ENCODE measurements at regions not wholly inside any gene's neighbourhood (a gene's known extent, or its start where the extent isn't known, plus 50 kb on each side); places are given as distances from the start of the nearest gene placed in this dataset.

DNA sequence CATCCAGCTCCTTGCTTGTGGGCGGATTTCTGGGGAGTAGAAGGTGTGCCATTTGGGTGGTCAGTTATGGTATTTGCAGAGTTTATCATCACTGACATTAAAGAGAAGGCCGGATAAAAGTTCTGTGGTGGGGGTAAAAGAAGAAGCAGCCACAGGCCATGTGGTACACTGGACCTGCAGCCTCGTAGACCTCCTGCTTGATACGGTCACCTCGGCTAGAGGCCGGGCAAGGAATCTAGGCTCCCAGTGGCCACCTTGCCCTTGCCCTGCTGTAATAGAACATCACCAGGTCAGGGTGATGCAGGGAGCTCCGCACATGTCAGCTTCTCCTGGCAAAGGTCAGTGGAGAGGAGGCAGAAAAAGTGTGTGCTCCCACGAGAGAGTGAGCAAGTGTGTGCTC, 376.1 kb upstream of the IRX4 start:
- no peak for DNase-seq

DNA sequence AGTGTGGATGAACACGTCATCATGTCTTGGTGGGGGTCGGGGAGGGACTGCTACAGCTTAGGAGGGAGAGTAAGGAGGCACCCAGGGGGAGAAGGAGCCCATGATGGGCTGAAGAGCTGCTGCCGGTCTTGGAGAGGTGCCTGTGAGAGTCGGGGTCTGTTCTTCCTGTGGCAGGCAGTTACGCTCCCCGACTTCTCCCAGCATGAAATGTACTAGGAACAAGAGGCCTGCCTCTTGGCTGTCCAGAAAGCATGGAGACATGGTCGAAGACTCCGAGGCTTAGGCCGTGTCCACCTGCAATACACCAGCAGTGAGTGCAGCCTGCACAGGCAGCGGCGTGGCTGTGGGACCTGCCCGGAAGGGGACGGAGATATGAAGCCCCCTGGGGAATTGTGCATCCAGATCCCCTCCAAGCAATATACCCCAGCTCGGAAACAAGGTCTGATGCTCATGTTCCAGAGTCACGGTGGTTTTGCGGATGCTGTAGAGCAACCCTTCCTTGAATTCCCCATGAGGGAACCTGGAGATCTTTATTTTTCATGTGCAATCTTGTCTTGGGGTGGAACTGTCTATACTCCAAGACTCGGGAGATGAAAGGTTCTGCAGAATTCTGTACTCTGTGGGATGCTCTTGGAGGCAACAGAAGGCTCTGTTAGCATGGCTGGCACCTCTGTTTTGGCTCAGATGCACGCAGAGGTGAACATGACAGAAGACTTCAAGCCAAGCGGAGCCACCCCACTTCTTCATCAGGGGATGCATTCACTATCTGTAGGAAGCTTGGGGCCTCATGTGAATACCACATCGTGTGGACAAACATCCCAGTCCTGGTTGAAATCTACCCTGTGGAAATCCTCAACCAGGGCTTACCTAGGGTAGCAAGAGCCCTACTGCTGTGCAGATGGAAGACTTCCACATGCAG, 374.9 kb upstream of the IRX4 start:
- no peak for DNase-seq

DNA sequence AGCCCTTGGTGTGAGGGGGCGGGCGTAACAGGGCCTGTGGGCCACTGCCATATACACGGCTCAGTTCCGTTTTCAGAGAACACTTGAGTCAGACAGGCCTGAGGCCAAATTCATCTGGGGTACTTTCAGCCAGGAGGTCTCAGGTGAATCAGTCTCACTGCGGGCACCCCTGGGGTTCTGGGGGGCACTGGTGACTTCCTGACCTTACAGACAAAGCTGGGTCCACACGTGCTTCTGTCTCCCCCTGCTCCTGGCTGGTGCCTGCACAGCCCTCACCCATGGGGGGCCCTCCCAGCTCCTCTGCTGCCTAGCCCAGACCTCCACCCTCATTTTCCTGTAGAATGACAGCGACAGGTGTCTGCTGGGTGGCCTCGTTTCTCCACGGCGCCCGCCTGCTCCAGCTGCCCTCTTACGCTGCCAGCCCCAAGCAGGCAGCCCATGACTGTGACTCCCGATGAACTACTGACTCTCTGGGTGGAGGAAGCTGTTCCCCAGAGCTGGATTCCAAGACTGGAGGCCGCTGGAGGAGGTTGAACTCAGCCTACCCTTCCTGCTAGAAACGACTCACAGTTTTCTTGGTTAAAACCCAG, 374.1 kb upstream of the IRX4 start:
- no peak for DNase-seq

DNA sequence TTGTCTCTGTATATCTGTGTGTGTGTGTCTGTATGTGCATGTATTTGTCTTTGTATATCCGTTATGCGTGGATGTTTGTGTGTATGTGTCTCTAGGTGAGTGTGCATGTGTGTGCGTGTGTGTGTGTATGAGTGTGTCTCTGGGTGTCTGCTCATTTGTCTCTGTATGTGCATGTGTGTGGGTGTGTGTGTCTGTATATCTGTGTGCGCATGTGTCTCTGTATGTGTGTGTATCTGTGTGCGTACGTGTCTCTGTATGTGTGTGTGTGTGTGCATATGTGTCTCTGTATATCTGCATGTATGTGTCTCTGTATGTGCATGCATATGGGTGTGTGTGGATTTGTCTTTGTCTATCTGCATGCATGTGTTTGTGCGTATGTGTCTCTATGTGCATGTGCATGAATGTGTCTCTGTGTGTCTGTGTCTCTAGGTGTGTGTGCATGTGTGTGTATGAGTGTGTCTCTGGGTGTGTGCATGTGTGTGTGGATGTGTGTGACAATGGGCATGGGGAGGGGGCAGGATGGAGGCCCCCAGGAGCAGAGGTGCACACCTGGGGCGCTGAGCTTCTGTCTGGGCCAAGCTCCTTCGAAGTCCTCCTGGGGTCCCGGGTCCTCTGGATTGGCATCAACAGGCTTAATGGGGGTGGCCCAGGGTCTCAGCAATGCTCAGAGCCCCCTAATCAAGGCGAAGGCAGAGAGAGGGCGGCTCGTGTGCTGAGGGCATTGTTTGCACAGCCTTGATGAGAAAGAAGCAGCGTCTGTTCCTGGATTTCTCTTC, 373.4 kb upstream of the IRX4 start:
- DNase-seq, result no peak

DNA sequence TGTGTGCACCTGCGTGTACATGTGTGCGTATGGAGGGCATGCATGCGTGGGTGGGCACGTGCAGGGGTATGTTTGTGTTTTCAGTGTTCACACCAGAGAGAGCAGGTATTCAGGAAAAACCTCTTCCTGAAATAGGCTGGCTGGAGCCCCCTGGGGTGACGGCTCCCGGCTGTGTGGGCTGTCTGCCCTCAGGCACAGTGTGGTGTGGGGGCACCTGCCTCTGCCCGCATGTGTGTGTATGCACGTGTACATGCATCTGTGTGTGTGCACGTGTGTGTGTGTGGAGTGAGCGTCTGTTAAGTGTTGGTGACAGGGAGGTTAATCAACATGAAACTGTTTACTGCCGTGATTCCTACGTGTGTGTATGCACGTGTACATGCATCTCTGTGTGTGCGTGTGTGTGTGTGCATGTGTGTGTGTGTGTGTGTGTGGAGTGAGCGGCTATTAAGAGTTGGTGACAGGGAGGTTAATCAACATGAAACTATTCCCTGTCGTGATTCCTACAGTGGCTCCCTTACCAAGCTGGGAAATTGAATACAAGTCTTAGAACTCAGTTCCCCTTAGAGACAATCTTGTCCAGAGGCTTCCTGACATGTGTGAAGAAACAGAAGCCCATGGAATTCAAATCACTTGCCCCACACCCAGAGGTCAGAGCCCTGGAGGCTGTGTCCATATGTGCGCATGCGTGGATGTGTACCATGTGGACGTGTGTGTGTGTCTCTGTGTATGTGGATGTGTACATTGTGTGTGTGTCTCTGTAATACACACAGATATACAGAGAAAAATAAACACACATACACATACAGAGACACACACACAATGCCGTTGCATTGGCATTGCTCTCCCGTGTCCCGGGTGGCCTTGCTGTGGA, 372.4 kb upstream of the IRX4 start:
- DNase-seq, result no peak

DNA sequence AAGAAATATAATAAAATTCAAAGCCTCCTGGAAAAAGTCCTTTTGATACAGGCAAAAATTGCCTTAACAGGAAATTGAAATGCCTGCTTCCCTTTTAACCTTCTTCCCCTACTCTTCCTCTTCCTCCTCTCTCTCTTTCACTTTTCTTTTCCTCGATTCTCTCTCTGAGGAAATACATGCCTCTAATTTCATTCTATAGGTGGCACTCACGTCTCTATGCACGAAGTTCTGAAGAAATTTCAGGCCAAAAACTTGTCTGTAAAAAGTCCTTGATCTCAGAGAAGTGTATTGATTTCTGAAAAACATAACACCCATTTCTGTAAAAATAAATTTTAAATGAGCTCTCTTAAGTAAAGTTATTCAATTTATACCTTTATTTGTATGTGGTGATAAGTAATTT, 371.7 kb upstream of the IRX4 start:
- no peak for DNase-seq

DNA sequence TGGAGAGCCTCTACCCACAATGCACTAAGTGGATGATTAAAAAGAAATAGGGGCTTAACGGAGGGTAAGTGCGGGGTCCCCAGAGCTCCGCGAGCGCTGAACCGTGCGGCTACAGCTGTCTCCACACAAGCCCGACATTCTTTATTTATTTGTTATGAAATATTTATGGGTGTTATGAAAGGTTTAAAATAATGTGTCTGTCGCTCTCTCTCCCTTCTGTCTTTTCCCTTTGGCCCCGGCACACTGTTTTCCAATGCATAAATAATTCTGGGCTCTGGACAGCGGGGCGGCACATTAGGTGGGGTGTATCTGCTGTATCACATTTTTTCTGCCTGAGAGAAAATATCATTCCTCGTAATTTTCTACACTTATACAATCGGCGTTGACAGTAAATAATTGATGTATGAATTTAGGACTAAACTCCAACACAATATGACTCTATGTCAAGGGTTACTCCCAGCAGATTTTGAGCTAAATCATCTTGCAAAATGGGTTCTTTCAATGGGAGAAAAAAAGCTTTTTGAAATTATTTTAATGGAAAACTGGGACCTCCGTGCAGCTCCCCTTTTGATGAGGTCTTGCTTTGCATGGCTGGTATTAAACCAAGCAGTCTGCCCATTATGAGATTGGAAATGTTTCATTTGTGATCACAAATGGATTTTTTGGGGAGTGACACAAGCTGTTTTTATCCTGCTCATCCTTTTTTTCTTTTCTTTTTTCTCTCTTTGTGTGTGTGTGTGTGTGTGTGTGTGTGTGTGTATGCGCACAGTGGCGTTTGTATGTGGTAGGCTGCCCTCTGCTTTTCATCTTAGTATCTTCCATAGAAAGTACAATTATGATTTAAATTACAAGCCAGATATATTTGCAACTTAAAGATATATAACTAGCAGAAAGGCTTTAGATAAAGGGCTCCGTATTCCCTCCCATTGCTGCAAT, 370.6 kb upstream of the IRX4 start:
- DNase-seq, result no peak

DNA sequence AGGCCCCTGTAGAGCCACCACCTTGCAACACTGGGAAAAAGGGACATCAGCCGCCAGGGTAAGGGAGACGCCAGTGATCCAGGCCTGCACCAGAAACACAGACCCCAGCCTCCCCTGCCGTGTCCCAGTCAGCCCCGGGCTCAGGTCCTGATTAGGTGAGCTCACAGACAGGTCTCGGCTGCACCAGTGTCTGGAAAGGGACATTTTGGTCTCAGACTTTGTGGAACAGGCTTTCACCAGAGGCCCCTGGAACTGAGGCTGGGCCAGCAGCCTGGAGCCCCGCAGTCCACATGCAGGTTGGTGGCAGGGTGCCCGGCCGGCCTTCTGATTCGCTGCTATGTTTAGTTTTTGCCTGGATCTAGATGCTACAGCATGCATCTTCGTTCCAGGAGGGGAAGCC, 369.0 kb upstream of the IRX4 start:
- DNase-seq, result no peak

DNA sequence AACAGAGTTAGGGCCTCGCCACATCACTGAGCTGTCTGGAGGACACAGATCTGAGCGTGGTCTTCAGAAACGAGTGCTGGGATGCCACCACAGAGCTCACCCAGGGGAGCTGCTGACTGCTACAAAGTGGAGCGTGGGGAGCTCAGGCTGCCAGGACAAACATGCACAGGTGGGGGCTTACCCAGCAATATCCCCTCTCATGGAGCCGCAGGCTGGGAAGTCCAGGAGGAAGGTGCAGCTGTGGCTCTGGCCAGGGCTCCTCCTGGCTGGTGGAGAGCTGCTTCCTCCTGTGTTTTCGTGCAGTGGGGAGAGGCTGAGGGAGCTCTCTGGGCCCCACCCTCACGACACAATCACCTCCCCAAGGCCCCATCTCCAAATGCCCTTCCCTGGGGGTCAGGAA, 368.6 kb upstream of the IRX4 start:
- no peak for DNase-seq

DNA sequence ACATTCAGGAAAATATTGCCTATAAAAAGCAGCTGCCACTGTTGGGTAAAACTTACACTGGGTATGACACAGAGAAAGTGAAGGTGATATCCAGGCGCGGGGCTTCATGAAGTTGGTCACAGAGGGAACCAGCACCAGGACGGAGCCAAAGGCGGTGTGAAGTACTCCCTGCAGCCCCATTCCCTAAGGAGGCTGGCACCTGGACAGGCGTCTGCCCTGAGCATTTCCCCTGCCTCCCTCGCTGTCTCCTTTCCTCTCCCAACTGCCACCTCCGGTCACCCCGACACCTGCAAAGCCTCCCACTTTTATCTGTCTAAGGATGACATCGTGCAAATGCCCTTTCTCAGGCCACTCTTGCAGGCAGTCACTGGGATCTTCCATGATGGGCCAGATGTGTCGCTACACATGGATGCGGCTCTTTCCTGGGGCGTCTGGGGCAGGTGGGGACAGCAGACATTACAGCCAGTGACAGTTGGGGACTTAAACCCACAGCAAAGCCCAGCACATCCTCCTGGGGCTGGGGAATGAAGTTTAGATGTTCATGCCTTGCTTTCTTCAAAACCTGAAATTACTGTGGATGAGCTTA, 367.7 kb upstream of the IRX4 start:
- no peak for DNase-seq

DNA sequence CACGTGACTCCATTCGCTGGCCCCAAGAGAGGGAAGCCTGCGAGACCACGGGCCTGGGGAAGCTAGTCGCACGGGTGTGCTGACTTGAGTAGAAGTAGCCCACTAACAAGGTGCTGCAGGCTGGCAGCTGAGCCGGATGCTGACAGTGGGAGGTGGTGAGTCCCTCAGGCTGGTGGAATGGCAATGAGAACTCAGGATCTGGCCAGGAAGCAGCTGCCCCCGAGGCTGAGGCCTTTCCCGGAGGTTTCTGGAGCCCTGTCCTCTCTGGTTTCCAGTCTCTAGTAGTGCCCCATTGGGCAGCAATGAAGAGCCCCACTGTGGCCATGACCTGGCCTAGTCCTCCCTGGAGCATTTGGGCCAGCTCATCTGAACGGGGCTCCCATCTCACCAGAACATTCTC, 366.7 kb upstream of the IRX4 start:
- no peak for DNase-seq

DNA sequence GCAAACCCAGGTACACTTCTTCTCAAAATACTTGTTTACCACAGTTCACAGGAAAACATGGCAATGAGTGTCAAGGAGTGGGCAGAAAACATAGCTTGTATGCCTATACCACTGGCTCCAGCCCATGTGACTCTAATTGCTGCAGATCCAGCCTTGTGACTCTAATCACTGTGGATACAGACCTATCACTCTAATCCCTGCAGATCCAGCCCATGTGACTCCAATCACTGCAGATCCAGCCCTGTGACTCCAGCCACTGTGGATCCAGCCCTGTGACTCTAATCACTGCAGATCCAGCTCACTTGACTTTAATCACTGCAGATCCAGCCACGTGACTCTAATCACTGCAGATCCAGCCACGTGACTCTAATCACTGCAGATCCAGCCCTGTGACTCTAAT, 366.3 kb upstream of the IRX4 start:
- no peak for DNase-seq

DNA sequence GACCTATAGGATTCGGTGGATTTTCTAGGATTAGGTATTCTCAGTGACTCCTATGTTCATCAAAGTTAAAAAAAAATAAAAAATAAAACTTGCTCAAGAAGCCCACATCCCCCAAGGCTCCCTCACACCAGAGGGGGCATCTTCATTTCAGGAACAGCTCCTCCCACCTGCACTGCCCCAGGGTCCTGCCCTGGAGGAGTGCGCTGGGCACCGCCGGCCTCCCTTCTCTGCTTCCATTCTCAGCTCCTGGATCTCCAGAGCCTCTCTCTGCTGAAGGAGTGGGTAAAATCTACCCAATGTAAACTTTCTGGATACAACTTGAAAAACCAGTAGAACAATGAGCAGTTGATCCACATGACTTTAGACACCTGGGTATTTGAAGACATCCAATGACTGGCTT, 359.8 kb upstream of the IRX4 start:
- DNase-seq, result no peak

DNA sequence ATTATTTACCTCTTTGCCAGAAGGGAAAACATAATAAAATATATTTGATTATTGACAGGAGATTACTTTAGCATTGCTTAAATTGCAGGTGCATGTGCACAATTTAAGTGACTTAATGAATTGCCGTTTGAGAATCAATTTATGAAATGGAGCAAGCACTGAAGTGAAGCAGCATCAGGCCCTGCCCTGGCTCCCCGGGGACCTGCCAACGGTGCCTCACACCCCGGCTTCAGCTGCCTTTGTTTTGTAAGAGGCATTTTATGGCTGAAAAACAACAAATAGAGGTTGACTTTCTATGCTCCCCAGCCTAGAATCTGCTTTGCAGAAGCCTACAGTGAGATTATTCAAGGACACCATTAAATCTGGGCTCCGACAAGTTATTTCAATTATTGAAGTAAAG, 359.1 kb upstream of the IRX4 start:
- no peak for DNase-seq

DNA sequence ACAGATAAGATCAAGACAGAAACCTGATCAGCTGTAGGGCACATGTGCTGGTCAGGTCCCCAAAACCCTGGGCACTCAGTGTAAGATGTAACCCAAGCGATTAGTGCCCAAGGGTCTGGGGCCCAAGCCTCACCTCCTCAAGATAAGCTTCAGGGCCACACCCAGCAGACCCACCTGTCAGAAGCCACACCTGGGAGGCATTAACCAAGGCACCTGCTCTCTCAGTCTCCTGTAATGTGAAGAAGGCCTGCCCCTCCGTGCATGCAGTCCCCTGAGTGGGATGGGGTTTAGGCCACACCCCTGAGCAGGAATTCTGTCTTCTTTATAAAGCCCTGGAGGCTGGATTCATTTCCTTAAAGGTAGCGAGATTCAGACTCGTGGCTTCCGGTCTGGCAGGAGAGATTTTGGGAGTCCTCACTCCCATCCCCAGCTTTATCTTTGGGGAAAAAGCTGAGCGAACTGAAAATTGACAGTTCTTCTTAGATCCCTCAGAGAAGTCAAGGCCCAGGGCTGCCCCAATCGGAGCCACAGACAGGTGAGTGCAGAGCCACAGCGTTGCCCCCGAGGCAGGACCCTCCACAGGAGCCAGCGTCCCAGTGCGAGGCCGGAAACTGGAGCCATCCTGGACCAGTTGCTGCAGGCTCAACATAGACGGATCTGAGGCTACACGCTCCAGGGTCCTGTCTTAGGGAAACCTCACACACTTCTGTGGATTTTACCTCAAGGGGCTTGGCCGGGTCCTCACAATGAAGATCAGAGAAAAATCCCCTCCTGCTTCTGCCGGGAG, 357.6 kb upstream of the IRX4 start:
- DNase-seq, result no peak

DNA sequence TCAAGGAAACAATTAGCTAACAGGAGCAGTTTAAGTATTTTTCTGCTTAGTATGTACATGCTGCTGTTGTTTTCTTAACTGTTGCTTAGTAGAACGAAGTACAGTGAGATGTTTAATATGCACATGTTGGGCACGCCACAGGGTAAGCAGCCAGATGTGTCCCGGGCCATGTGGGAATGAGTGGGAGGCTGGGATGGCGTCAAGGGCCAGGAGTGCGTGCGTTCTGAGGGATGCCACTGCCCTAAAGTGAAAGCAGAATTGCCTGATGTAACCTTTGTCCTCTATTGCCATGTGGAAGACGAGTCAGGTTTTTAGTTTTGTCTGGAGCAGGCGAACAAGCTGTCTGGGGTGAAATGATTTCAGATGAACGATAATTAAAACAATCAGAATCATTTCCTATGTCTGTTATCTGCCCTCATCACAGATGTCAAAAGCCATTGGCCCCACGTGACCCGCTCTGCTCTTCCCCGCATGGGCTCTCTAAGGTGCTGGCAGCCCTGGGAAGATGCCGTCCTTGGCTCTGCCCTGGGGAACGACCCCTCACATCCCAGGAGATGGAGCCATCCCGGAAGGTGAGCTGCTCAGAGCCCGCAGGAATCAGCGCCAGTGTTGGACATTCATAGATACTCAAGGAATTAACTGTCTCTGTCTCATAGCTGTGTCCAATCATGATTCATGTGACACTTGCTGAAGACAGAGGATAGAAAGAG, 356.6 kb upstream of the IRX4 start:
- no peak for DNase-seq

DNA sequence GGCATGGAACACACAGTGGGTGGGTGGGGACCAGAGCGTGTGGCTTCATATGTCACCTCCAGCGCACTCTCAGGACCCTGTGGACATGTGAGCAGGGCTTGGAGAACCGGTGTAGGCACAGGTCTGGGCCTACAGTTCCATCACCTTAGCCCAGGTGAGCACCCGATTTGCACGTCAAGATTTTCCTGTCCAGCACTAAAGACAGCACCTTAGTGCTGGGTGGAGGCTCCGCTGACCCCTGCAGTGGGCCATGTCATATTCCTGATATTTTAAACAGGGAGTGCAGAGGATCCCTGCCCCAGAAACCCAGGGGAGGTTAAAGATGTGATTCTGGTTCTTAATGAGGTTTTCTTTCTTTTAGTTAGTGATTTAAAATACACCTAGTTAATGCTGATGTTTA, 356.0 kb upstream of the IRX4 start:
- no peak for DNase-seq

DNA sequence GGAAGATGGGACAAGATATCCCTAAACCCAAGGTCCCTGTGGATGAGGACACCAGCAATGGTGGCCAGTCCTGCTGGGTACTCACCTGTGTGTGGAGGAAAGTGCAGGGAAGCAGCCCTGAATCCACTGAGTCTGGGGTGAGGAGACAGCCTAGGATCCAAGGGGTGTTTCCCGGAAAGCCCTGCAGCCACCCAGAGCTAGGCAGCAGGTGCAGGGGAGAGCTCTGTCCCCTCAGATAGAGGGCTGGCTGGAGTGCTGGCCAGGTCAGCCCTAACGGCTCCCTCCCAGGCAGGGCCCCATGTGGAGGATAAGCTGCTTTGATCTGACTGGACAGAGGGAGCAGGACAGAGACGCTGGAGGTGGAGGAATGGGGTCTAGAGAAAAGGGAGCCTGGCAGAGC, 344.7 kb upstream of the IRX4 start:
- no peak for DNase-seq

DNA sequence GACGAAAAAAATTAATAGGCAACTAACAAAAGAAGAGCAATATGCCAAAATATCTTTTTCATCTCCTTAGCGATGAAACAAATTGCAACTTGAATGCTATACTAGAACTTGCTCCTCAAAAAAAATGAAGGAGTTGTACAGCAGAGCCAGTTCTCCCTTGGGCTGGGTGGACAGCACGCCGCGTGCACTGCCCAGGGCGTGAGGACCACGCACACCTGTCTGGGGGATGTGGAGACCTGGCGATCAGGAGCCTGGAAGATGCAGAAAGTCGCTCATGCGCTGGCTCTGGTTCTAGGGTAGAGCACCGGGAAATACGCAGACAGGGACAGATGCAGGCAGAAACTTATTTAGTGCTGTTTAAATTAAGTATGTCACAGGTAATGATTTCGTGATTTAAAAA, 342.0 kb upstream of the IRX4 start:
- DNase-seq, result no peak

DNA sequence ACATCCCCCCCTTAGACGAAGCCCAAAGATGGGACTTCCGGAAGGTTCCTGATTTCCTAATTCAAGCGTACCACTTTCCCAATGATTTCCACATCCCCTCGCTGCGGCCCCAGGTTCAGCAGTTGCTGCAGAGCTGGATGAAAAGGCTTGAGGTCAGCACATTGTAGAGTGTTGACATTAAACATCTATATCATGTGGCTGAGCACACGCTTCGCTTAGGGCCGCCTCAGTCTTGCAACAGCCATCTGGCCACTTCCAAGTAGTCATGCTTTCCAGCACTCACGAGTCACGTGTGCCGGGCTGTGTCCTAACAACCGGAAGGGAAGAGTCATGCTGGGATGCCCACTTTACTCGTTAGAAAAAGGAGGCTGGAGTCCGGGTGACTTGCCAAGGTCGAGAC, 340.6 kb upstream of the IRX4 start:
- no peak for DNase-seq

Measured in activated T-cell treated with anti-CD3 and anti-CD28 coated beads for 4 hours (primary cell).